Activated naive CD4-positive, alpha-beta T cell treated with anti-CD3 and anti-CD28 coated beads for 36 hours (primary cell): ENCODE measurements at regions not wholly inside any gene's neighbourhood (a gene's known extent, or its start where the extent isn't known, plus 50 kb on each side); places are given as distances from the start of the nearest gene placed in this dataset.
"Not testable (repeated sequence)": the region's sequence is repeated elsewhere in the genome, so short reads cannot be mapped to it uniquely, and the experiment has no call there.

Source experiments
- CTCF ChIA-PET: fragments of 350-600 bp; sonication (Branson Sonifier 250); formaldehyde crosslinking; loops from one replicate; lab custom pipeline; 2021; ENCODE audit warnings: antibody characterized with exemption; lab: Charles Lee
- DNase-seq: peaks from one replicate; pipeline ENCODE4 v3.0.0-alpha.2; 2020
- H3K27ac Mint-ChIP-seq: one replicate; pipeline ENCODE4 v1.8.0; 2021; ENCODE audit warnings: mild to moderate bottlenecking, mixed read lengths
- H3K27me3 Mint-ChIP-seq: one replicate; pipeline ENCODE4 v1.8.0; 2021; ENCODE audit warnings: low read depth, mixed read lengths
- H3K36me3 Mint-ChIP-seq: one replicate; pipeline ENCODE4 v1.8.0; 2021; ENCODE audit warnings: low read depth, mixed read lengths
- H3K4me1 Mint-ChIP-seq: one replicate; pipeline ENCODE4 v1.8.0; 2021; ENCODE audit warnings: low read depth, mixed read lengths
- H3K4me3 Mint-ChIP-seq: one replicate; pipeline ENCODE4 v1.8.0; 2021; ENCODE audit warnings: mild to moderate bottlenecking, moderate library complexity, mixed read lengths
- H3K9me3 Mint-ChIP-seq: one replicate; pipeline ENCODE4 v1.8.0; 2021; ENCODE audit warnings: mixed read lengths
- intact Hi-C: fragments of 100-400 bp; cut with micrococcal nuclease; formaldehyde crosslinking; loops from one replicate; pipeline ENCODE4 v1.15.1; 2023

- Mint-ChIP-seq H3K27me3 (peaks cover 5% of the 10 kb centered on the region), H3K9me3 (peaks cover 4% of the 10 kb centered on the region), H3K4me1 (no peaks in the 10 kb centered on the region), H3K4me3 (no peak overlapping the region), H3K36me3 (no peaks in the 10 kb centered on the region), H3K27ac (no peak overlapping the region)
- CTCF ChIA-PET, result interaction anchor here (1.5 kb wide), 1 partner anchor 21 kb away, joined by 4 read pairs; no protein-coding TSS in a partner anchor
- DNase-seq, result no peak
- intact Hi-C loops, result no loop called here
Observed at GRCh38 chr5:7225826-7226225, 170.1 kb upstream of the ADCY2 start.

- H3K27me3 Mint-ChIP-seq, result no peaks in the 10 kb centered on the region
- H3K36me3 Mint-ChIP-seq, result no peaks in the 10 kb centered on the region
- H3K9me3 Mint-ChIP-seq, result peaks cover under 1% of the 10 kb centered on the region
- DNase-seq, result no peak
- CTCF ChIA-PET, result no interaction called here
- H3K4me3 Mint-ChIP-seq, result no peak overlapping the region
- no peak overlapping the region for H3K27ac Mint-ChIP-seq
- H3K4me1 Mint-ChIP-seq, result no peaks in the 10 kb centered on the region
- intact Hi-C loops, result no loop called here
Observed at GRCh38 chr5:7242118-7242710, 153.7 kb upstream of the ADCY2 start.

- Mint-ChIP-seq H3K27ac (no peak overlapping the region), H3K36me3 (no peaks in the 10 kb centered on the region), H3K9me3 (no peaks in the 10 kb centered on the region), H3K4me3 (no peak overlapping the region), H3K4me1 (no peaks in the 10 kb centered on the region), H3K27me3 (no peaks in the 10 kb centered on the region)
- no peak for DNase-seq
- CTCF ChIA-PET, result no interaction called here
- intact Hi-C loops, result no loop called here
Observed at GRCh38 chr5:7244208-7244607, 151.7 kb upstream of the ADCY2 start.

GRCh38 chr5:7245121-7245651 lies 150.8 kb upstream of the ADCY2 start:
- H3K27me3 Mint-ChIP-seq, result no peaks in the 10 kb centered on the region
- H3K27ac Mint-ChIP-seq, result no peak overlapping the region
- no peaks in the 10 kb centered on the region for H3K9me3 Mint-ChIP-seq
- CTCF ChIA-PET, result no interaction called here
- no peak for DNase-seq
- intact Hi-C loops, result no loop called here
- H3K4me1 Mint-ChIP-seq, result no peaks in the 10 kb centered on the region
- H3K36me3 Mint-ChIP-seq, result no peaks in the 10 kb centered on the region
- no peak overlapping the region for H3K4me3 Mint-ChIP-seq

- no peak overlapping the region for H3K27ac Mint-ChIP-seq
- no peaks in the 10 kb centered on the region for H3K27me3 Mint-ChIP-seq
- CTCF ChIA-PET, result interaction anchor here (1.5 kb wide), 1 partner anchor 20 kb away, joined by 4 read pairs; no protein-coding TSS in a partner anchor
- no peaks in the 10 kb centered on the region for H3K9me3 Mint-ChIP-seq
- no peaks in the 10 kb centered on the region for H3K4me1 Mint-ChIP-seq
- no peak for DNase-seq
- H3K36me3 Mint-ChIP-seq, result no peaks in the 10 kb centered on the region
- H3K4me3 Mint-ChIP-seq, result no peak overlapping the region
- intact Hi-C loops, result no loop called here
Observed at GRCh38 chr5:7246287-7246686, 149.7 kb upstream of the ADCY2 start.

GRCh38 chr5:7250004-7250403 lies 145.9 kb upstream of the ADCY2 start:
- CTCF ChIA-PET, result no interaction called here
- Mint-ChIP-seq H3K9me3 (no peaks in the 10 kb centered on the region), H3K4me1 (no peaks in the 10 kb centered on the region), H3K4me3 (no peak overlapping the region), H3K27me3 (no peaks in the 10 kb centered on the region), H3K27ac (no peak overlapping the region), H3K36me3 (no peaks in the 10 kb centered on the region)
- intact Hi-C loops, result no loop called here
- DNase-seq, result no peak

GRCh38 chr5:7250611-7251010 lies 145.3 kb upstream of the ADCY2 start:
- Mint-ChIP-seq H3K4me1 (no peaks in the 10 kb centered on the region), H3K27me3 (no peaks in the 10 kb centered on the region), H3K36me3 (no peaks in the 10 kb centered on the region), H3K27ac (no peak overlapping the region), H3K9me3 (no peaks in the 10 kb centered on the region), H3K4me3 (no peak overlapping the region)
- CTCF ChIA-PET, result no interaction called here
- no peak for DNase-seq
- intact Hi-C loops, result no loop called here

- no peak for DNase-seq
- no peak overlapping the region for H3K27ac Mint-ChIP-seq
- H3K27me3 Mint-ChIP-seq, result no peaks in the 10 kb centered on the region
- no peaks in the 10 kb centered on the region for H3K9me3 Mint-ChIP-seq
- H3K4me1 Mint-ChIP-seq, result no peaks in the 10 kb centered on the region
- intact Hi-C loops, result no loop called here
- CTCF ChIA-PET, result interaction anchor here (1.5 kb wide), 1 partner anchor 10 kb away, joined by 3 read pairs; no protein-coding TSS in a partner anchor
- H3K36me3 Mint-ChIP-seq, result no peaks in the 10 kb centered on the region
- H3K4me3 Mint-ChIP-seq, result no peak overlapping the region
Observed at GRCh38 chr5:7251132-7251531, 144.8 kb upstream of the ADCY2 start.

GRCh38 chr5:7261049-7261448 lies 134.9 kb upstream of the ADCY2 start:
- Mint-ChIP-seq H3K4me1 (no peaks in the 10 kb centered on the region), H3K36me3 (no peaks in the 10 kb centered on the region), H3K27me3 (peaks cover 2% of the 10 kb centered on the region), H3K9me3 (no peaks in the 10 kb centered on the region), H3K4me3 (no peak overlapping the region), H3K27ac (no peak overlapping the region)
- DNase-seq, result no peak
- CTCF ChIA-PET, result interaction anchor here (0.9 to 2.1 kb wide), 5 partner anchors 9 to 557 kb away, joined by 3 to 7 read pairs (median 4); no protein-coding TSS in a partner anchor
- intact Hi-C loops, result loop anchor here (2.0 to 5.0 kb wide), 4 partner anchors 486 to 596 kb away; no protein-coding TSS in a partner anchor

GRCh38 chr5:7261900-7262299 lies 134.0 kb upstream of the ADCY2 start:
- intact Hi-C loops, result loop anchor here (2.0 to 5.0 kb wide), 4 partner anchors 485 to 595 kb away; no protein-coding TSS in a partner anchor
- CTCF ChIA-PET, result interaction anchor here (0.9 to 1.4 kb wide), 3 partner anchors 10 to 556 kb away, joined by 3 to 4 read pairs (median 3); no protein-coding TSS in a partner anchor

GRCh38 chr5:7263398-7264015 lies 132.4 kb upstream of the ADCY2 start:
- CTCF ChIA-PET, H3K4me1 Mint-ChIP-seq, H3K27me3 Mint-ChIP-seq, H3K36me3 Mint-ChIP-seq, H3K4me3 Mint-ChIP-seq, H3K27ac Mint-ChIP-seq, H3K9me3 Mint-ChIP-seq, DNase-seq: not testable (repeated sequence)
- intact Hi-C loops, result loop anchor here (5.0 kb wide), 1 partner anchor 554 kb away; no protein-coding TSS in a partner anchor

More at GRCh38 chr5:7261900-7262299, 134.0 kb upstream of the ADCY2 start:
- Mint-ChIP-seq H3K27ac (no peak overlapping the region), H3K36me3 (no peaks in the 10 kb centered on the region), H3K4me3 (no peak overlapping the region), H3K4me1 (no peaks in the 10 kb centered on the region), H3K27me3 (peaks cover 2% of the 10 kb centered on the region), H3K9me3 (no peaks in the 10 kb centered on the region)
- DNase-seq, result no peak

- H3K27ac Mint-ChIP-seq, CTCF ChIA-PET, H3K9me3 Mint-ChIP-seq, H3K27me3 Mint-ChIP-seq, DNase-seq, H3K4me3 Mint-ChIP-seq, H3K36me3 Mint-ChIP-seq, H3K4me1 Mint-ChIP-seq, intact Hi-C loops: not testable (repeated sequence)
Observed at GRCh38 chr5:7265776-7266175, 130.2 kb upstream of the ADCY2 start.

- CTCF ChIA-PET, H3K36me3 Mint-ChIP-seq, H3K27me3 Mint-ChIP-seq, DNase-seq, H3K4me3 Mint-ChIP-seq, H3K9me3 Mint-ChIP-seq, H3K4me1 Mint-ChIP-seq, intact Hi-C loops, H3K27ac Mint-ChIP-seq: not testable (repeated sequence)
Observed at GRCh38 chr5:7268722-7269121, 127.2 kb upstream of the ADCY2 start.
